ENCODE measurements at regions not wholly inside any gene's neighbourhood (a gene's known extent, or its start where the extent isn't known, plus 50 kb on each side); places are given as distances from the start of the nearest gene placed in this dataset.

DNA sequence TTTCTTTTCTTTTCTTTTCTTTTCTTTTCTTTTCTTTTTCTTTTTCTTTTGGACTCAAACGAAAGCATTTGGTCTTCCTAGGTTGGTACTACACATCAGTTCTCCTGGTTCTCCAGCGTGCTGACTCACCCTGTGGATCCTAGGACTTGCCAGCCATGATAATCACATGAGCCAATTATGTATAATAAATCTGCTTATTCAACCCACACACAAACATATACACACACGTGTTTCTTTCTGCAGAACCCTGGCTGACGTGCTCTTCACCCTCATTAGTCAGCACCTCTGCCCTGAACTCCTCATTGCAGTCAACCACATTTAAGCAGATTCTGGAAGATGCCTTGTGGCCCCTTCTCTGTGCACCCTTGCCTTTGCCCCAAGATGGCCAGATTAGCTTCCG is 162.4 kb upstream of the MYT1L start:
- Histone ChIP-seq H3K9ac (ENCODE audit: insufficient read depth, low read length) (no peak overlapping the region), H3K4me1 (ENCODE audit: control insufficient read depth, extremely low read depth, insufficient read depth, low read length) (no peaks in the 10 kb centered on the region), H3K4me3 (replicated peaks in 1 of 4; ENCODE audit: control extremely low read depth in 1 of 4, insufficient read depth in 1 of 4, low read depth in 3 of 4, low read length in 4 of 4) (no peak overlapping the region), H3K27ac (ENCODE audit: insufficient read depth, low read length) (no peak overlapping the region), H3K9me3 (ENCODE audit: control insufficient read depth, insufficient read depth, low read depth, low read length) (no peaks in the 10 kb centered on the region), H4K20me1 (ENCODE audit: control insufficient read depth, extremely low read depth, insufficient read depth, low read length) (no peaks in the 10 kb centered on the region), H3K79me2 (ENCODE audit: control insufficient read depth, insufficient read depth, low read length) (no peaks in the 10 kb centered on the region), H3K27me3 (ENCODE audit: control insufficient read depth, insufficient read depth, low read length) (no peaks in the 10 kb centered on the region), H2AFZ (ENCODE audit: low read length) (no peak overlapping the region), H3K36me3 (ENCODE audit: control insufficient read depth, insufficient read depth, low read length) (no peaks in the 10 kb centered on the region), H3K4me2 (ENCODE audit: extremely low read depth, insufficient read depth, low read length) (no peak overlapping the region)
- TF ChIP-seq, protein P1, sequence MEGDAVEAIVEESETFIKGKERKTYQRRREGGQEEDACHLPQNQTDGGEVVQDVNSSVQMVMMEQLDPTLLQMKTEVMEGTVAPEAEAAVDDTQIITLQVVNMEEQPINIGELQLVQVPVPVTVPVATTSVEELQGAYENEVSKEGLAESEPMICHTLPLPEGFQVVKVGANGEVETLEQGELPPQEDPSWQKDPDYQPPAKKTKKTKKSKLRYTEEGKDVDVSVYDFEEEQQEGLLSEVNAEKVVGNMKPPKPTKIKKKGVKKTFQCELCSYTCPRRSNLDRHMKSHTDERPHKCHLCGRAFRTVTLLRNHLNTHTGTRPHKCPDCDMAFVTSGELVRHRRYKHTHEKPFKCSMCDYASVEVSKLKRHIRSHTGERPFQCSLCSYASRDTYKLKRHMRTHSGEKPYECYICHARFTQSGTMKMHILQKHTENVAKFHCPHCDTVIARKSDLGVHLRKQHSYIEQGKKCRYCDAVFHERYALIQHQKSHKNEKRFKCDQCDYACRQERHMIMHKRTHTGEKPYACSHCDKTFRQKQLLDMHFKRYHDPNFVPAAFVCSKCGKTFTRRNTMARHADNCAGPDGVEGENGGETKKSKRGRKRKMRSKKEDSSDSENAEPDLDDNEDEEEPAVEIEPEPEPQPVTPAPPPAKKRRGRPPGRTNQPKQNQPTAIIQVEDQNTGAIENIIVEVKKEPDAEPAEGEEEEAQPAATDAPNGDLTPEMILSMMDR (conservative IDR thresholded peaks at IDR 0.05 in 1 of 2, IDR thresholded peaks at IDR 0.05 in 1 of 2; ENCODE audit: low read depth in 1 of 2, low read length in 2 of 2), result no peak
- no peak for TF ChIP-seq EZH2 (IDR thresholded peaks at IDR 0.05; ENCODE audit: low read length, missing control alignments)
- no peak for DNase-seq (ENCODE audit: low read depth in 2 of 2)

DNA sequence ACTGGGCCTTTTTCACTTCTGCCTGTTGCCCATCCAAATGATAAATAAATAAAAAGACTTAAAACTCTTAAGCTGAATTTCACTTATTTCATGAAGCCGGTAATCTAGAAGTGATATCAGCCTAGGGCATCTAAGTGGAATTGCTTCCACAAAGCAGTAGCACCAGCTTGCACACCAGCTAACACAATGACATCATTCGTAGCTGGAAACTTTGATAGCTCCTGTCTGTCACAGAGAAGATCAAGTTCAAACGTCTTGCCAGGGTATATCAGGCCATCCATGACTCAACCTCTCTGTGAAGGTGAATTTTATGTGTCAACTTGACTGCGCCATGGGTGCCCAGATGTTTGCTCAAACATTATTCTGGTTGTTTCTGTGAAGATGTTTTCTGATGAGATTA is 161.7 kb upstream of the MYT1L start:
- Histone ChIP-seq H3K9ac (ENCODE audit: insufficient read depth, low read length) (no peak overlapping the region), H4K20me1 (ENCODE audit: control insufficient read depth, extremely low read depth, insufficient read depth, low read length) (no peaks in the 10 kb centered on the region), H3K9me3 (ENCODE audit: control insufficient read depth, insufficient read depth, low read depth, low read length) (no peaks in the 10 kb centered on the region), H3K4me1 (ENCODE audit: control insufficient read depth, extremely low read depth, insufficient read depth, low read length) (no peaks in the 10 kb centered on the region), H3K27ac (ENCODE audit: insufficient read depth, low read length) (no peak overlapping the region), H3K36me3 (ENCODE audit: control insufficient read depth, insufficient read depth, low read length) (no peaks in the 10 kb centered on the region), H3K79me2 (ENCODE audit: control insufficient read depth, insufficient read depth, low read length) (no peaks in the 10 kb centered on the region), H2AFZ (ENCODE audit: low read length) (no peak overlapping the region), H3K4me3 (replicated peaks in 1 of 4; ENCODE audit: control extremely low read depth in 1 of 4, insufficient read depth in 1 of 4, low read depth in 3 of 4, low read length in 4 of 4) (no peak overlapping the region), H3K4me2 (ENCODE audit: extremely low read depth, insufficient read depth, low read length) (no peak overlapping the region), H3K27me3 (ENCODE audit: control insufficient read depth, insufficient read depth, low read length) (no peaks in the 10 kb centered on the region)
- DNase-seq (ENCODE audit: low read depth in 2 of 2), result no peak
- no peak for TF ChIP-seq EZH2 (IDR thresholded peaks at IDR 0.05; ENCODE audit: low read length, missing control alignments)
- TF ChIP-seq, protein P1 (conservative IDR thresholded peaks at IDR 0.05 in 1 of 2, IDR thresholded peaks at IDR 0.05 in 1 of 2; ENCODE audit: low read depth in 1 of 2, low read length in 2 of 2), result no peak

DNA sequence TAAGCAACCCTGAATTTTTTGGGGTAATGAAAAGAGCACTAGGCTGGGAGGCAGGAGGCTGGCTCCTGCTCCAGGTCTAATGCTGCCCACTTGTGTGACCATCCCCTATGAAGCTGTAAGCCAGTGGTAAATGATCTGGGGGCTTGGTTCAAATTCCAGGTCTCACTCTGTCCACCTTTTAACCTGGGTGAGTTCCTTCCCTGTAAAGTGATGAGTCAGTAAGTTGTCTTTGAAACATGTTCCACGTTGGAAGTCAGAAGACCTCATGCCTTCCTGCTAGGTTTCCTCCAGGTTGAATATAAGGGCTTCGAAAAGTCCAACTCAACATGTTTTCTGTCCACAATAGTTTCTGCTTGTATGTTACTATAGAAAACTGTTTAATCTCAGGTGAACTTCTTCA is 160.9 kb upstream of the MYT1L start:
- Histone ChIP-seq H3K9ac (ENCODE audit: insufficient read depth, low read length) (no peak overlapping the region), H3K36me3 (ENCODE audit: control insufficient read depth, insufficient read depth, low read length) (no peaks in the 10 kb centered on the region), H3K4me3 (replicated peaks in 1 of 4; ENCODE audit: control extremely low read depth in 1 of 4, insufficient read depth in 1 of 4, low read depth in 3 of 4, low read length in 4 of 4) (no peak overlapping the region), H3K4me2 (ENCODE audit: extremely low read depth, insufficient read depth, low read length) (no peak overlapping the region), H3K4me1 (ENCODE audit: control insufficient read depth, extremely low read depth, insufficient read depth, low read length) (no peaks in the 10 kb centered on the region), H3K27ac (ENCODE audit: insufficient read depth, low read length) (no peak overlapping the region), H3K79me2 (ENCODE audit: control insufficient read depth, insufficient read depth, low read length) (no peaks in the 10 kb centered on the region), H2AFZ (ENCODE audit: low read length) (no peak overlapping the region), H3K9me3 (ENCODE audit: control insufficient read depth, insufficient read depth, low read depth, low read length) (no peaks in the 10 kb centered on the region), H4K20me1 (ENCODE audit: control insufficient read depth, extremely low read depth, insufficient read depth, low read length) (no peaks in the 10 kb centered on the region), H3K27me3 (ENCODE audit: control insufficient read depth, insufficient read depth, low read length) (no peaks in the 10 kb centered on the region)
- TF ChIP-seq, protein P1 (conservative IDR thresholded peaks at IDR 0.05 in 1 of 2, IDR thresholded peaks at IDR 0.05 in 1 of 2; ENCODE audit: low read depth in 1 of 2, low read length in 2 of 2), result no peak
- no peak for TF ChIP-seq EZH2 (IDR thresholded peaks at IDR 0.05; ENCODE audit: low read length, missing control alignments)
- no peak for DNase-seq (ENCODE audit: low read depth in 2 of 2)

All from fibroblast of lung (primary cell).